Omental fat pad (tissue), 3 donors: ENCODE measurements at regions not wholly inside any gene's neighbourhood (a gene's known extent, or its start where the extent isn't known, plus 50 kb on each side); places are given as distances from the start of the nearest gene placed in this dataset.

Experiments used
- ATAC-seq: fragments of 150-250 bp; one replicate; pipeline ENCODE4 v1.9.1; 2016; ENCODE audit warnings: mild to moderate bottlenecking, moderate library complexity; ENCODE audit not compliant: low FRiP score
- DNase-seq: peaks from one replicate; pipeline ENCODE4 v3.0.0-alpha.2; 2019; ENCODE audit warnings: low spot score
- TF ChIP-seq, protein P1 (sequence below), 3 donors: fragments of 450-650 bp; IDR thresholded peaks; one replicate each; pipeline ENCODE4 v1.5.1; 2016 to 2017; ENCODE audit warnings: antibody characterized with exemption in 3 of 3, mild to moderate bottlenecking in 3 of 3, moderate library complexity in 2 of 3

DNA sequence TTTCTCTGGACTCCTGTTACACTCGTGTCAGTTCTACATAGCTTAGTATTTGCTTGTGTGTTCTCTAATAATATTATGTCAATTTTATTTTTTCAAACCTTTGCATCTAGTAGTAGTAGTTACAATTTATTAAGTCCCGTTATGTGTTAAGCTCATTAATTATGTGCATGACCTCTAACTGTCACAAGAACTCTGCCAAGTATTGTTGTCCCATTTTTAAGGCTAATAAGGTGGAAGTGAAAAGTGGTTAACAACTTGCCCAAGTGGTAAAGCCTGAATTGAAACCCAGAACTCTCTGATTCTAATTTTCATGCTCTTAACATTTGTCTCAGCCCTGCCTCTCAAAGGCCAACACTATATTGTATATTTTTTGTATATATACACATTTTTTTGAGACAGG lies 221.6 kb downstream of the DMRT2 start:
- TF ChIP-seq, protein P1, sequence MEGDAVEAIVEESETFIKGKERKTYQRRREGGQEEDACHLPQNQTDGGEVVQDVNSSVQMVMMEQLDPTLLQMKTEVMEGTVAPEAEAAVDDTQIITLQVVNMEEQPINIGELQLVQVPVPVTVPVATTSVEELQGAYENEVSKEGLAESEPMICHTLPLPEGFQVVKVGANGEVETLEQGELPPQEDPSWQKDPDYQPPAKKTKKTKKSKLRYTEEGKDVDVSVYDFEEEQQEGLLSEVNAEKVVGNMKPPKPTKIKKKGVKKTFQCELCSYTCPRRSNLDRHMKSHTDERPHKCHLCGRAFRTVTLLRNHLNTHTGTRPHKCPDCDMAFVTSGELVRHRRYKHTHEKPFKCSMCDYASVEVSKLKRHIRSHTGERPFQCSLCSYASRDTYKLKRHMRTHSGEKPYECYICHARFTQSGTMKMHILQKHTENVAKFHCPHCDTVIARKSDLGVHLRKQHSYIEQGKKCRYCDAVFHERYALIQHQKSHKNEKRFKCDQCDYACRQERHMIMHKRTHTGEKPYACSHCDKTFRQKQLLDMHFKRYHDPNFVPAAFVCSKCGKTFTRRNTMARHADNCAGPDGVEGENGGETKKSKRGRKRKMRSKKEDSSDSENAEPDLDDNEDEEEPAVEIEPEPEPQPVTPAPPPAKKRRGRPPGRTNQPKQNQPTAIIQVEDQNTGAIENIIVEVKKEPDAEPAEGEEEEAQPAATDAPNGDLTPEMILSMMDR (IDR thresholded peaks at IDR 0.05) = no peak
- ATAC-seq = no peak
- DNase-seq = no peak

DNA sequence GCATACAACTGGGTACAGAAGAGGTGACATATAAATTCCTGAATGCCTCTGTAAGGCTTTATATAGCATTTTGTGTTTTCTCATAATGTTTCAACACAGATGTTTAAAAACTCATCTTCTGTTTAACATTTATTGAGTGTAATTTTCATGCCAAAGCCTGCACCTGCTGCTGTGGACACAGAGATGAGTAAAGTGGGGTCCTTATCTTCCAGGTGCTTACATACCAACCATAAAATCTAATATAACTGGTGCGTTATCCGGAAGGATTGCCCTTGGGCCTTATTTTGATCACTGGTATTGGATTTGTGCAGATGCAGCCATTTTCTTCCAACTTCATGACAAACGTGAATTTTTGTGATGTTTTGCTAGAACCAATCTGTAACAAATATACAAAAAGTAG lies 222.3 kb downstream of the DMRT2 start:
- DNase-seq = no peak
- TF ChIP-seq, protein P1 (IDR thresholded peaks at IDR 0.05) = no peak
- ATAC-seq = no peak

DNA sequence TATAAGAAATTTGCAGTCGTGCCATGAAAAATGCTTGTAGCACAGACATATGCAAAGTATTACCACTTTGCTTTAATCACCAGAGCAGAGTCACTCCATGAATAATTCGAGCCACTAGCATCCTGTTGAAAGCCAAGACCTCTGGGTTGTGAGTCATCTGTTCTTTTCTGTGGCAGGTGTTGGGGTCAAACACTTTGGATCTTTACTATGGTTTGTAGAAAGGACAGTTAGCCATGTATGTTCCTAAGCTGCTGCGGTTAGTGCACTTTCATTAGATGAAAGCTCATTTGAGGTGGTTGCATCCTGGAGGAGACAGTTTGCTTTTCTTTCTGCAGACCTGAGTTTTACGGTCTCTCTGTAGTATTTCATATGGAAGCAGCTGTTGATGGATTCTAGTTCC lies 223.7 kb downstream of the DMRT2 start:
- TF ChIP-seq, protein P1 (IDR thresholded peaks at IDR 0.05) = no peak
- ATAC-seq (no peak), DNase-seq (no peak)

DNA sequence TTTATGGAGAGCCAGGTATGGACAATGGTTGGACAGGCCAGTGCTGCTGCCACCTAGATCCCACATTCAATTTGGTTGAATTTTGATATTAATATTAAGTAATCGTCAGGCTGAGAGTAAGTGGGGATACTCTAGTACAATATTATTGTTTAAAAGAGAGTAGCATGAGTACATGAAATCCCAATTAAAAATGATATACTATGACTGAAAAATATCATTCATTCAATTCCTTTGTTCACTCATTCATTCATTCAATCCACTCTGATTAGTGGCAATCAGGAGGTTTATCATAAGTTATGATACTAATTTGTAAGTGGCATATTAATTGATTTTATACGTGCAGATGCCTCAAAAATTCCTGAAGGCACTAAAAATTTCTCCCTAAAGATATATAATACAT lies 224.2 kb downstream of the DMRT2 start:
- TF ChIP-seq, protein P1 (IDR thresholded peaks at IDR 0.05) = no peak
- ATAC-seq (no peak), DNase-seq (no peak)

DNA sequence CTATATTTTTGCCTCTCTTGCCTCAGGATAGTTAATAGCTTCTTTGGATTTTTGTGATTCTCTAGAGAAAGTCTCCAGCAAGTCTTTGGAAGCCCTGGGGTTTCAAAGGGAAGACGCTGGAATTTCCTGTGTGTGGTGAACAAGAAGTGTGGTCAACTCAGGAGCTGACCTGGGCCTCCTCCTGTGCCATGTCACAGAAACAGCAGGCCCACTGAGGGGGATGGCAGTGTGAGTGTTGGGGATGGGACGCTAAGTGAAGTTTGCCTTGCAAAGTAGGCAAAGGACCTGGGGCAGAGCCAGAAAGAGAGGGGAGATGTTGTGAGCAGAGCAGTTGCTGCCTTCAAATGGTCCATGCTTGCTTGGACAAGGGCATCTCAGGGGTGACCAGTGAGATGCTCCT lies 226.3 kb downstream of the DMRT2 start:
- no peak for ATAC-seq
- TF ChIP-seq, protein P1 (IDR thresholded peaks at IDR 0.05) = no peak
- no peak for DNase-seq

DNA sequence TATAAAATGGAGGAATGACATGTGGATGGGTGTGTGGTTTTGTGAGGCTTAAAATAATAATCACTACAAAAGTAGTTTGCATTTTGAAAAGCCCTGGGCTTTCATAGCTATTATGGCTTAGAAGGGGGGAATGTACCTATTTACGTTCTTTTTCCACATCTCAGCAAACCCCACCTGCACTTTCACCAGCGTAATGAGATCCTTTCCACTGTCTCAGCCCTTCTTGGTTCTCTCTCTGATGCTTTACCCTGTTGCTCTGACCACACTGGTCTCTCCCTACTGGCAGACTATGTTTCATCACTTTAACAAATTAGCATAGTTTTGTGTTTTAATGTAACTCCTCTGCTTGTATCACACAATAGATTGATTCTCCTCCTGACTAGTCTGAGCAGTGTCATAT lies 234.6 kb downstream of the DMRT2 start:
- no peak for DNase-seq

DNA sequence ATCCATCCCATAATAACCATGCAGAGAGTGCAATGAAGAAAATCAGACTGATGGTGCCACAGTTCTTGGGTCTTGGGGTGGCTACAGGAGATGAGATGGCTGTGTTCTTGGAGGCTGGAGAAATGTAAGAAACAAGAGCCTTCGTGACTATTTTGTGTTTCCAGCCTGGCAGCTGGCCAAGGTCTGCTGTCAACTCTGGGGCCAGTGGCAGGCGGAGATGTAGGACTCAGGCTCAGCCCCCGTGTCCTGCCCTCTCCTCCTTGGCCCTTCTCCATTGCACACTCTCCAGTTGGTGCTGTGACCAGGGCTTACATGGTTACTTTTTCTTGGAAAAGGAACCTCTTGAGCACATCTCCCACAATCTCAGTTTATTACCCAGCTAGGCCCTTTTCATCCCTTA lies 235.4 kb downstream of the DMRT2 start:
- no peak for ATAC-seq
- no peak for DNase-seq
- TF ChIP-seq, protein P1 (IDR thresholded peaks at IDR 0.05) = no peak

More for the DNA sequence above, 234.6 kb downstream of the DMRT2 start:
- TF ChIP-seq, protein P1 (IDR thresholded peaks at IDR 0.05) = no peak
- no peak for ATAC-seq
